ENCODE measurements at regions not wholly inside any gene's neighbourhood (a gene's known extent, or its start where the extent isn't known, plus 50 kb on each side); places are given as distances from the start of the nearest gene placed in this dataset.

- in situ Hi-C loops (cut with MboI) (no loop called here), intact Hi-C loops (cut with micrococcal nuclease; ENCODE audit: unreplicated experiment) (no loop called here)
- no peaks in the 10 kb centered on the region for H3K4me1 ChIP-seq (ENCODE audit: control insufficient read depth, insufficient read depth, low read length)
- H3K36me3 ChIP-seq (ENCODE audit: control insufficient read depth in 2 of 2, insufficient read depth in 2 of 2, low read length in 1 of 2): no peaks in the 10 kb centered on the region
- no peaks in the 10 kb centered on the region for H3K9me3 ChIP-seq (replicated peaks; ENCODE audit: control insufficient read depth, insufficient read depth, low read length)
- ChIA-PET SMC1A (ENCODE audit: uncharacterized antibody, unreplicated experiment) (no interaction called here), RAD21 (ENCODE audit: unreplicated experiment) (no interaction called here), POLR2A (no interaction called here), CTCF (no interaction called here)
- no peak overlapping the region for H3K9ac ChIP-seq (ENCODE audit: control insufficient read depth, insufficient read depth, low read length)
- FAIRE-seq (no peak), ATAC-seq (no peak), DNase-seq (ENCODE audit: low read depth, low spot score) (no peak)
- H3K27me3 ChIP-seq (replicated peaks in 1 of 2; ENCODE audit: control insufficient read depth in 2 of 2, insufficient read depth in 2 of 2, low read length in 1 of 2): no peaks in the 10 kb centered on the region
- H3K79me2 ChIP-seq (ENCODE audit: control insufficient read depth, insufficient read depth, low read length): no peaks in the 10 kb centered on the region
- H3K4me2 ChIP-seq (ENCODE audit: control insufficient read depth, insufficient read depth): no peak overlapping the region
- H4K20me1 ChIP-seq (ENCODE audit: control insufficient read depth, insufficient read depth): no peaks in the 10 kb centered on the region
- WGBS (ENCODE audit: insufficient coverage, insufficient replicate concordance, low lambda C conversion rate, missing lambda C conversion rate): 0% methylated on average over 1 of the region's 1 CpG
- BruUV-seq (replicated peaks): no TSS peak
- H2AFZ ChIP-seq (ENCODE audit: control insufficient read depth, low read depth, low read length): no peak overlapping the region
- no peak overlapping the region for H3K27ac ChIP-seq (ENCODE audit: control insufficient read depth, insufficient read depth)
- TF ChIP-seq HSF1 (IDR thresholded peaks at IDR 0.05; ENCODE audit: low read depth, low read length) (no peak), SMARCA5 (IDR thresholded peaks at IDR 0.05) (no peak), POLR2AphosphoS5 (IDR thresholded peaks at IDR 0.05; ENCODE audit: low read length) (no peak), SUZ12 (IDR thresholded peaks at IDR 0.05; ENCODE audit: unreplicated experiment) (no peak), CHD1 (IDR thresholded peaks at IDR 0.05; ENCODE audit: low read depth, low read length) (no peak), ESRRA (IDR thresholded peaks at IDR 0.05; ENCODE audit: low read length) (no peak), ZBTB11 (CRISPR knock-in tag; IDR thresholded peaks at IDR 0.05) (no peak)
- H3K4me3 ChIP-seq: no peak overlapping the region
Observed at GRCh38 chr18:60311676-60312360, 60.8 kb downstream of the MC4R start.

All from GM12878 (cell line).